Effector CD4-positive, alpha-beta T cell (primary cell): ENCODE measurements at regions not wholly inside any gene's neighbourhood (a gene's known extent, or its start where the extent isn't known, plus 50 kb on each side); places are given as distances from the start of the nearest gene placed in this dataset.

Experiments
- DNase-seq: peaks from one replicate; pipeline ENCODE4 v3.0.0-alpha.2; 2020

- DNase-seq, result no peak
These were observed 587.6 kb downstream of the NPHP4 start for GRCh38 chr1:5404412-5405203.

GRCh38 chr1:5403935-5404334, 588.3 kb downstream of the NPHP4 start:
- no peak for DNase-seq

GRCh38 chr1:5402618-5403017, 589.6 kb downstream of the NPHP4 start:
- no peak for DNase-seq

GRCh38 chr1:5399771-5400170, 592.5 kb downstream of the NPHP4 start:
- DNase-seq, result no peak

GRCh38 chr1:5396593-5396992, 595.6 kb downstream of the NPHP4 start:
- no peak for DNase-seq

GRCh38 chr1:5394111-5394510, 598.1 kb downstream of the NPHP4 start:
- DNase-seq, result no peak

- no peak for DNase-seq
These were observed 598.6 kb downstream of the NPHP4 start for GRCh38 chr1:5393603-5394002.

GRCh38 chr1:5393146-5393545, 599.1 kb downstream of the NPHP4 start:
- no peak for DNase-seq

- no peak for DNase-seq
These were observed 600.5 kb downstream of the NPHP4 start for GRCh38 chr1:5391725-5392124.

GRCh38 chr1:5390504-5390903, 601.7 kb downstream of the NPHP4 start:
- DNase-seq, result no peak

GRCh38 chr1:5389101-5389885, 602.9 kb downstream of the NPHP4 start:
- DNase-seq, result no peak

GRCh38 chr1:5388622-5389021, 603.6 kb downstream of the NPHP4 start:
- no peak for DNase-seq

GRCh38 chr1:5386371-5386770, 605.9 kb downstream of the NPHP4 start:
- DNase-seq, result no peak

- DNase-seq, result no peak
These were observed 606.3 kb downstream of the NPHP4 start for GRCh38 chr1:5385956-5386355.

GRCh38 chr1:5385096-5385799, 607.0 kb downstream of the NPHP4 start:
- no peak for DNase-seq

GRCh38 chr1:5381491-5381890, 610.7 kb downstream of the NPHP4 start:
- no peak for DNase-seq

GRCh38 chr1:5379176-5379759, 613.0 kb downstream of the NPHP4 start:
- no peak for DNase-seq

- no peak for DNase-seq
These were observed 615.5 kb downstream of the NPHP4 start for GRCh38 chr1:5376538-5377247.

- no peak for DNase-seq
These were observed 616.7 kb downstream of the NPHP4 start for GRCh38 chr1:5375481-5375880.

- no peak for DNase-seq
These were observed 618.0 kb downstream of the NPHP4 start for GRCh38 chr1:5374192-5374591.

- no peak for DNase-seq
These were observed 618.9 kb downstream of the NPHP4 start for GRCh38 chr1:5373281-5373680.

- DNase-seq, result no peak
These were observed 621.0 kb downstream of the NPHP4 start for GRCh38 chr1:5371270-5371669.

- DNase-seq, result no peak
These were observed 621.9 kb downstream of the NPHP4 start for GRCh38 chr1:5370311-5370710.
